GM18519 (cell line): ENCODE measurements at regions not wholly inside any gene's neighbourhood (a gene's known extent, or its start where the extent isn't known, plus 50 kb on each side); places are given as distances from the start of the nearest gene placed in this dataset.
"Not testable (repeated sequence)": the region's sequence is repeated elsewhere in the genome, so short reads cannot be mapped to it uniquely, and the experiment has no call there.

Experiments used
- ATAC-seq: cut with Tn5 transposase; IDR thresholded peaks from one replicate; pipeline ENCODE4 v1.9.1; 2021; ENCODE audit warnings: mild to moderate bottlenecking, moderate library complexity; ENCODE audit not compliant: unreplicated experiment, low FRiP score

- no peak for ATAC-seq
These were observed 516.7 kb downstream of the KCNT2 start for GRCh38 chr1:196091397-196092135.

- ATAC-seq = no peak
These were observed 518.0 kb downstream of the KCNT2 start for GRCh38 chr1:196090226-196090625.

- no peak for ATAC-seq
These were observed 519.7 kb downstream of the KCNT2 start for GRCh38 chr1:196088541-196088940.

- ATAC-seq = no peak
These were observed 529.5 kb downstream of the KCNT2 start for GRCh38 chr1:196078691-196079090.

- no peak for ATAC-seq
These were observed 532.6 kb downstream of the KCNT2 start for GRCh38 chr1:196075621-196076020.

- no peak for ATAC-seq
These were observed 534.1 kb downstream of the KCNT2 start for GRCh38 chr1:196074182-196074581.

- no peak for ATAC-seq
These were observed 536.8 kb downstream of the KCNT2 start for GRCh38 chr1:196071447-196071846.

GRCh38 chr1:196070940-196071339, 537.3 kb downstream of the KCNT2 start:
- no peak for ATAC-seq

- no peak for ATAC-seq
These were observed 544.3 kb downstream of the KCNT2 start for GRCh38 chr1:196063952-196064351.

GRCh38 chr1:196063294-196063693, 544.9 kb downstream of the KCNT2 start:
- no peak for ATAC-seq

GRCh38 chr1:196060539-196060938, 547.7 kb downstream of the KCNT2 start:
- no peak for ATAC-seq

GRCh38 chr1:196059210-196059609, 549.0 kb downstream of the KCNT2 start:
- no peak for ATAC-seq

GRCh38 chr1:196056966-196057365, 551.3 kb downstream of the KCNT2 start:
- no peak for ATAC-seq

GRCh38 chr1:196049407-196049806, 558.8 kb downstream of the KCNT2 start:
- no peak for ATAC-seq

- ATAC-seq = no peak
These were observed 565.0 kb downstream of the KCNT2 start for GRCh38 chr1:196043268-196043667.

GRCh38 chr1:196034080-196034706, 574.0 kb downstream of the KCNT2 start:
- no peak for ATAC-seq

- not testable (repeated sequence) for ATAC-seq
These were observed 576.9 kb downstream of the KCNT2 start for GRCh38 chr1:196031387-196031786.

GRCh38 chr1:196030455-196030854, 577.8 kb downstream of the KCNT2 start:
- no peak for ATAC-seq

GRCh38 chr1:196029410-196029809, 578.8 kb downstream of the KCNT2 start:
- ATAC-seq = no peak

GRCh38 chr1:196027127-196027526, 581.1 kb downstream of the KCNT2 start:
- ATAC-seq = no peak

- ATAC-seq = not testable (repeated sequence)
These were observed 587.1 kb downstream of the KCNT2 start for GRCh38 chr1:196021174-196021573.

GRCh38 chr1:196009362-196009761, 598.9 kb downstream of the KCNT2 start:
- no peak for ATAC-seq
